ENCODE measurements at regions not wholly inside any gene's neighbourhood (a gene's known extent, or its start where the extent isn't known, plus 50 kb on each side); places are given as distances from the start of the nearest gene placed in this dataset.

GRCh38 chr2:13030606-13031005 is 313.9 kb downstream of the TRIB2 start:
- Histone ChIP-seq H3K9me2 (replicated peaks; ENCODE audit: insufficient read depth, low read length) (no peaks in the 10 kb centered on the region), H3K36me3 (ENCODE audit: low read length) (no peaks in the 10 kb centered on the region), H3K9me3 (ENCODE audit: insufficient read depth, low read length) (no peaks in the 10 kb centered on the region), H3K27ac (ENCODE audit: low read depth, low read length) (no peak overlapping the region), H2AFZ (ENCODE audit: low read depth, low read length, severe bottlenecking) (no peak overlapping the region), H4K20me1 (ENCODE audit: low read depth, low read length) (no peaks in the 10 kb centered on the region), H3K27me3 (ENCODE audit: low read length) (no peaks in the 10 kb centered on the region), H3F3A (ENCODE audit: insufficient read depth) (no peaks in the 10 kb centered on the region), H3K4me3 (ENCODE audit: insufficient read depth, low read length, poor library complexity, severe bottlenecking) (no peak overlapping the region), H3K4me2 (ENCODE audit: low read depth, low read length, poor library complexity, severe bottlenecking) (no peak overlapping the region), H3K9ac (ENCODE audit: low read length) (no peak overlapping the region), H3K79me2 (ENCODE audit: insufficient read depth, low read length) (no peaks in the 10 kb centered on the region)
- TF ChIP-seq CTCF (IDR thresholded peaks at IDR 0.05; ENCODE audit: insufficient read depth, low read length, poor library complexity, severe bottlenecking), result no peak
- no peak for TF ChIP-seq EZH2phosphoT487 (conservative IDR thresholded peaks at IDR 0.05; ENCODE audit: low read length)

- Histone ChIP-seq H3K36me3 (ENCODE audit: low read length) (no peaks in the 10 kb centered on the region), H3K9ac (ENCODE audit: low read length) (no peak overlapping the region), H3K4me2 (ENCODE audit: low read depth, low read length, poor library complexity, severe bottlenecking) (no peak overlapping the region), H3K4me3 (ENCODE audit: insufficient read depth, low read length, poor library complexity, severe bottlenecking) (no peak overlapping the region), H3K79me2 (ENCODE audit: insufficient read depth, low read length) (no peaks in the 10 kb centered on the region), H3K9me2 (replicated peaks; ENCODE audit: insufficient read depth, low read length) (no peaks in the 10 kb centered on the region), H4K20me1 (ENCODE audit: low read depth, low read length) (no peaks in the 10 kb centered on the region), H3F3A (ENCODE audit: insufficient read depth) (no peaks in the 10 kb centered on the region), H3K27me3 (ENCODE audit: low read length) (no peaks in the 10 kb centered on the region), H3K27ac (ENCODE audit: low read depth, low read length) (no peak overlapping the region), H3K9me3 (ENCODE audit: insufficient read depth, low read length) (no peaks in the 10 kb centered on the region), H2AFZ (ENCODE audit: low read depth, low read length, severe bottlenecking) (no peak overlapping the region)
- TF ChIP-seq CTCF (IDR thresholded peaks at IDR 0.05; ENCODE audit: insufficient read depth, low read length, poor library complexity, severe bottlenecking) (no peak), EZH2phosphoT487 (conservative IDR thresholded peaks at IDR 0.05; ENCODE audit: low read length) (no peak)
Observed at GRCh38 chr2:13034861-13035260, 318.1 kb downstream of the TRIB2 start.

- H3F3A ChIP-seq (ENCODE audit: insufficient read depth), result no peaks in the 10 kb centered on the region
- no peak overlapping the region for H3K4me2 ChIP-seq (ENCODE audit: low read depth, low read length, poor library complexity, severe bottlenecking)
- no peaks in the 10 kb centered on the region for H3K79me2 ChIP-seq (ENCODE audit: insufficient read depth, low read length)
- no peaks in the 10 kb centered on the region for H3K36me3 ChIP-seq (ENCODE audit: low read length)
- no peak overlapping the region for H2AFZ ChIP-seq (ENCODE audit: low read depth, low read length, severe bottlenecking)
- H3K27ac ChIP-seq (ENCODE audit: low read depth, low read length), result no peak overlapping the region
- no peak overlapping the region for H3K4me3 ChIP-seq (ENCODE audit: insufficient read depth, low read length, poor library complexity, severe bottlenecking)
- H4K20me1 ChIP-seq (ENCODE audit: low read depth, low read length), result no peaks in the 10 kb centered on the region
- TF ChIP-seq CTCF (IDR thresholded peaks at IDR 0.05; ENCODE audit: insufficient read depth, low read length, poor library complexity, severe bottlenecking), result no peak
- no peak for TF ChIP-seq EZH2phosphoT487 (conservative IDR thresholded peaks at IDR 0.05; ENCODE audit: low read length)
- H3K9ac ChIP-seq (ENCODE audit: low read length), result no peak overlapping the region
- H3K9me3 ChIP-seq (ENCODE audit: insufficient read depth, low read length), result no peaks in the 10 kb centered on the region
- no peaks in the 10 kb centered on the region for H3K27me3 ChIP-seq (ENCODE audit: low read length)
- no peaks in the 10 kb centered on the region for H3K9me2 ChIP-seq (replicated peaks; ENCODE audit: insufficient read depth, low read length)
Observed at GRCh38 chr2:13035866-13036265, 319.1 kb downstream of the TRIB2 start.
